Left renal pelvis (tissue), 4 donors: ENCODE measurements at regions not wholly inside any gene's neighbourhood (a gene's known extent, or its start where the extent isn't known, plus 50 kb on each side); places are given as distances from the start of the nearest gene placed in this dataset.
A peak's percentile ranks its signal among the peaks of the same experiment; 100 is the strongest.
"Not testable (repeated sequence)": the region's sequence is repeated elsewhere in the genome, so short reads cannot be mapped to it uniquely, and the experiment has no call there.

Experiments
- DNase-seq, 4 donors: peaks; one replicate each; pipeline ENCODE4 v3.0.0-alpha.2; 2013; ENCODE audit warnings: low read depth in 4 of 4, low spot score in 3 of 4

DNA sequence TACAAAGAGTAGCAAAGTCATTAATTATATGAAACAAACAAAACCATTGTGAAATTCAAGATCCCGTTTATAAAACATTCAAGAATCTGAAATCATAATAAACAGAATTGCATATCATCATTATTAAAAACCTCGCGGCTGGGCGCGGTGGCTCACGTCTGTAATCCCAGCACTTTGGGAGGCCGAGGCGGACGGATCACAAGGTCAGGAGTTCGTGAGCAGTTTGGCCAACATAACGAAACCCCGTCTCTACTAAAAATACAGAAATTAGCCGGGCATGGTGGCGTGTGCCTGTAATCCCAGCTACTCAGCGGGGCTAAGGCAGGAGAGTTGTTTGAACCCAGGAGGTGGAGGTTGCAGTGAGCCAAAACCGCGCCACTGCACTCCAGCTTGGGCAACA is 80.3 kb upstream of the COPS8 start:
- DNase-seq: not testable (repeated sequence)

GRCh38 chr2:237011206-237011795 is 74.4 kb upstream of the COPS8 start:
- DNase-seq: no peak

GRCh38 chr2:237012004-237012403 is 73.7 kb upstream of the COPS8 start:
- no peak for DNase-seq

GRCh38 chr2:237012577-237013267 is 73.0 kb upstream of the COPS8 start:
- DNase-seq: no peak

GRCh38 chr2:237016121-237016915 is 69.4 kb upstream of the COPS8 start:
- no peak for DNase-seq

DNA sequence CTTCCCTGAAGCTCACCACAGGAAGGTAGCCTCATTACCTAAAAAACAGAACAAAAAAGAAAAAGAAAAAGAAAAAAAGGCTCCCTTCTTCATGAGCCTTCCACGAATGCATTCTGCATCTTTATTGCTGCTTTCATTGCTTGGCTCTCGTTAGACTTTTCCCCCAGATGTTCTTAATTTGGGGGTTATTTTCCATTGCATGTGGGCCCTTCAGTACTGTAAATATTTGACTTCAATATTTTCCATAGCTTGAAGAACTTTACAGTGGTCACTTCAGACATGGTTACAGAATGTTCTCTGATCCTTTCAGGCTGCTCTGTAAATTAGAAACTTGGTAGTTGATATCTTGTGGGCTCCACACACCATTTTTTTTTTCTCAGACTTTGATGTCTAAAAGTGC is 65.6 kb upstream of the COPS8 start:
- no peak for DNase-seq

DNA sequence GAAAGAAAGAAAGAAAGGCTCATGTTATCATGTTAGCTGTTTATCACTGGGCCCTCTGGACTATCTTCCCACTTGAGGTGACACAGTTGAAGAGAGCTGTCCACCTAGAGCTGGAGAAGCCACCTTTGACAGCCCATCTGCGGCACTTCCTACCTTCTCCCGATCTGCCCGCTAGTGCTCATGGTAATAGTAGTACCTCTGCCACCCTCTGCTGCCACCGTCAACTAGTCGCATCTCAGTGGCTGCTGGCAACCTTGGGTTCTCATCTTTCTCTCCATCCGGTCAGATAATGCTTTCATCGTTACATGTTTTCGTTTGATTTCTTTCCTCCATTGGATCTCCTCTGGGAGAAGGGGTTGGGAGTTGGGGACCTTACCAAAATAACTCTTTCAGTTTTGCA is 63.2 kb upstream of the COPS8 start:
- no peak for DNase-seq

- no peak for DNase-seq
Measured at GRCh38 chr2:237024255-237024654, 61.4 kb upstream of the COPS8 start.

DNA sequence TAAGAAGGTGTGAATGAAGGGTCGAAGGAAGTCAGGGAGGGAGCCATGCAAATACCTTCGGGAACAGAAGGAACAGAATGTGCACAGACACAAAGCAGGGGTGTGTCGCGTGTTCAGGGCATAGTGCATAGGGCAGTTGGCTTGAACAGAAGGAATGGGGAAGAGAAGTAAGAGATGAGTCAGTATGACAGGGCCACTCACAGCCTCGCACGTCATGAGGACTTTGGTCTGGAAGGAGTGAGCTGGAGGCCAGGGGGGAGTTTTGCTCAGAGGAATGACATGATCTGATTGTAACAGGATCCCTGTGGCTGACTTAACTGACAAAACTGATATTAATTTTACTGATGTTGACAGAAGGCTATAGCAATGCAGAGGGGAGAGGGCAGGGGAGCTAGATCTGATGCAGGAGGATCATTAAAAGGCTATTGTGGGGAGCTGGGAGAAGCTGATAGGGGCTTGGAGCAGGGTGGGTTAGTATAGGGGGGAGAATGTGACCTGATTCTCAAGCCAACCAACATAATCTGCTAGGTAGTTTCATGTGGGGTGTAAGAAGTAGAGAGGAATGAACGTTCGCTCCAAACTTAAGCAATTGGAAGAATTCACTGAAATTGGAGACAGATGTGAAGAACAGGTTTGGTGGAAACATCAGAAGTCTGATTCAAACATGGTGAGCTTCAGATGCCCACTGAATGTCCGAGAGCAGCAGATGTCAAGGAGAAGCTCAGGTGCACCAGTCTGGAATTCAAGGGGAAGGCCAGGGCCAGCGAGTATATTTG is 60.4 kb upstream of the COPS8 start:
- no peak for DNase-seq

- peak; percentile 50 to 60 (median 58) for DNase-seq
Measured at GRCh38 chr2:237026981-237027711, 58.5 kb upstream of the COPS8 start.

DNA sequence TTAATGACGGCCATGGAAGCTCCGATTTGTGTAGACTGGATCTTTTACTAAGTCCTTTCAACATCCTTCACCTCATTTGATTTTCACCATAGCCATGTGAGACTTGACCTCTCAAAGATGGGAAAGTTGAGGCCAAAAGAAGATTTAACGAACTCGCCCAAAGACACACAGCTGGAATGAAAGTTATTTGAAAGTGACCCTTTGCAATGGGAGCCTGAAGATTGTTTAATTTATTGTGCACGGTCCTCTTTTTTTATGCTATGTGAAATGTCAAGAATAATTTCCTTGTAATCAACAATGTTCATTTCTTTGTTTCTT is 58.0 kb upstream of the COPS8 start:
- DNase-seq: no peak

DNA sequence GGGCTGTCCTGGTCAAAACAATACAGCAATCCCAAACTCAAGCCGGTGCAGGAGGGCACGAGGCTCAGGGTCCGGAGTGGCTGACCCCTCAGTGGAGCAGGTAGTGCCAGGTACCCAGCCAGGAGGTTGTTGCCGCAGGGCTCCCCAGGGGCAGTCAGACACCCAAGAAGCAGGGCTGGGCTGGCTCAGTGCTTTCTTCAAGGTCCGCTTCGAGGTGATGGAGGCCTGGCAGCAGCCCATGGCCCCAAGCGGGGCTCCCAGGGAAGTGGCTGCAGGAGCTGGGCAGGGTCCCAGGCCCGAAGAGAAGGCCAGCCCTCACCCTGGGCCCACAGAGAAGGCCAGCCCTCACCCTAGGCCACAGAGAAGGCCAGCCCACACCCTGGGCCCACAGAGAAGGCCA is 55.3 kb upstream of the COPS8 start:
- DNase-seq: no peak

DNA sequence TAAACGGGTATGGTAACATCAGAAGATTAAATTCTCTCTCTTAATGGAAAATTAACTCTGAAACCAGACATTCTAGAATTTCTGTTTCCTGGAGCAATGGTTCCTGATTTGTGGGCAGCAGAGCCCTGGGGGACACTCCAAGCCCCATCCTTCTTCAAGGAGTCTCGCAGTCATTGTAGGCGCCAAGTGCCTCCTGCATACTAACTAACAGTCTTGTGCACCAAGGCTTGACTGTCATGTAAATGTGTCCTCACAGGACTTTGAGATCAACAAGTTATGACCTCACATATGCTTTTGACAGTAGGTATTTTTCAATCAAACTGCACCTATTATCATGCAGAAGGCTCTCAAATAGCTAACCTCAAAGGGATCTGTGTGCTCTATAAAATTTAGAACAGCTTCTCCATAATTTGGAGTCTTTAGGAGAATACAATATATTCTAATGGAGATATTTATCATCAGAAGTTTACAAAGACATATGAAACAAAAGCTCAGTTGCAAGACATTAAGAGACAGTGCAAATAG is 52.1 kb upstream of the COPS8 start:
- no peak for DNase-seq

DNA sequence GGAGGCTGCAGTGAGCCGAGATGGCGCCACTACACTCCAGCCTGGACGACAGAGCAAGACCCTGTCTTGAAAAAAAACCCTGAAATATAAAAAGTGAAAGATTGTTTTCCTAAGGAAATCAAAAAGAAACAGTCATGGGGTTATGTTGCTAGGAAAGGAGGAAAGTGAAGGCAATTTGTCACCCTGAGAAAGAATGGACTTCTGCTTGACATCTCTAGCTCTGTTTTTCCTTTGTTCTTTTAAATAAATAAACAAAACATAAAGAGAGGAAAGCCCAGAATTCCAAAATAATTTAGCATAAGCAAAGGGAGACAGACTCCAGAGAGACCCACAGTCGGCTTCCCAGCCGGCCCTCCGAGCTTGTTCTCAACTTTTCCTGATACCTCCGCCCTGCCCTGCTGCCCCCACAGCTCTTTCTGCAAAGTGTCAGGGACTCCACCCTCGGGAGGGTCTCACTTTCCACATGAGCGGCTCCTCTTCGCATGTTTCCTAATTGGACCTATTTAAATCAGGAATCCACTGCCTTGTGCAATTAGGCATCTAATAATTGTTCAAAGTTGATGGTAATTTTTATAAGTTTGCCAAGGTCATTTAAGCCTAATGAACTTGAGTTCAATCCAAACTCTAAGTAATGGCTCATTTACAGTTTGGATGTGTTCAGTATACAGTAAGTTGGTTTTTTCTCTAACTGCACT is 49.8 kb upstream of the COPS8 start:
- DNase-seq: no peak
